Left renal pelvis (tissue), 4 donors: ENCODE measurements at regions not wholly inside any gene's neighbourhood (a gene's known extent, or its start where the extent isn't known, plus 50 kb on each side); places are given as distances from the start of the nearest gene placed in this dataset.
"Not testable (repeated sequence)": the region's sequence is repeated elsewhere in the genome, so short reads cannot be mapped to it uniquely, and the experiment has no call there.

ENCODE experiments used
- DNase-seq, 4 donors: peaks; one replicate each; pipeline ENCODE4 v3.0.0-alpha.2; 2013; ENCODE audit warnings: low read depth in 4 of 4, low spot score in 3 of 4

DNA sequence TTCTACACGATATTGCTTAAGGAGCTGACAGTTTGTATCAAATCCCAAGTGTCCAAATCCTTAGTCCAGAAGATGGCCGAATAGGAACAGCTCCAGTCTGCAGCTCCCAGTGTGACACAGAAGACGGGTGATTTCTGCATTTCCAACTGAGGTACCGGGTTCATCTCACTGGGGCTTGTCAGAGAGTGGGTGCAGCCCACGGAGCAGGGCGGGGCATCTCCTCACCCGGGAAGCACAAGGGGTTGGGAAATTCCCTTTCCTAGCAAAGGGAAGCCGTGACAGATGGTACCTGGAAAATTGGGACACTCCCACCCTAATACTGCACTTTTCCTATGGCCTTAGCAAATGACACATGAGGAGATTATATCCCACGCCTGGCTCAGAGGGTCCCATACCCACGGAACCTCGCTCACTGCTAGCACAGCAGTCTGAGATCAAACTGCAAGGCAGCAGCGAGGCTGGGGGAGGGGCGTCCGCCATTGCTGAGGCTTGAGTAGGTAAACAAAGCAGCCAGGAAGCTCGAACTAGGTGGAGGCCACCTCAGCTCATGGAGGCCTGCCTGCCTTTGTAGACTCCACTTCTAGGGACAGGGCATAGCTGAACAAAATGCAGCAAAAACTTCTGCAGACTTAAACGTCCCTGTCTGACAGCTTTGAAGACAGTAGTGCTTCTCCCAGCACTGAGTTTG is 162.3 kb upstream of the MAP2 start:
- not testable (repeated sequence) for DNase-seq

DNA sequence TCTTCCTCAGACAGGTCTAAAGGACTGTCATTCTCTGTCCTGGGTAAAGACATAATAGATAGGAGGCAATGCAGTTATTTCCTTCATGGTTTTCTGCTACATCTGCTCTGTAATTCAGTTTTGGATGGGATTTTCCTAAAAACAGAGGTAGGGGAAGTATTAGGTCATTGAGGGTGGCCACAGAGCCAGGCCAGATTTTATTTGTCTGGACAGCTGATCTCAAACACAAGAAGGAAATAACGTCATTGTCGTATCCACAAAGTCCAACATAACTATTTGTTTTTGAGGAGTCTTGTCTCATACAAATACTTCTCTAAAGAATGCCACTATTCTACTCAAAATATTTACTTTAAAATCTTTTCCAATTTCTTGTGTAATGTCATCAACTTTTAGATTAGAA is 154.8 kb upstream of the MAP2 start:
- DNase-seq, result no peak

DNA sequence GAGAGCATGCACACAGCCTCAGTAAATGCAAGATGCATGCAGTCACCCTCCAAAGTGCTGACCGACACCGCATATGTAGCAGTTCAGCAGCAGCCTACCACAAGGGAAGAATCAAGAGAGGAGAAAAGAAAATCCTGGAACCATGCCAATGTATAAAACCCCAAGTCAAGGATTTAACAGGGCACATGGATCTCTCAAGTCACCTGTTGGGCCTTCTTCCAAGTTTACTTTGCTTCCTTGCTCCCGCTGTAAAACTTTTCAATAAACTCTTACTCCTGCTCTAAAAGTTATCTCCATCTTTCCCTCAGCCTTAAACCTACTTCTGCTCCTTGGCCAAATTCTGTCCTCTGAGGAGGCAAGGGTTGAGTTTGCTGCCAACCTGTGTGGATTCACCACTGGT is 147.8 kb upstream of the MAP2 start:
- DNase-seq, result no peak

DNA sequence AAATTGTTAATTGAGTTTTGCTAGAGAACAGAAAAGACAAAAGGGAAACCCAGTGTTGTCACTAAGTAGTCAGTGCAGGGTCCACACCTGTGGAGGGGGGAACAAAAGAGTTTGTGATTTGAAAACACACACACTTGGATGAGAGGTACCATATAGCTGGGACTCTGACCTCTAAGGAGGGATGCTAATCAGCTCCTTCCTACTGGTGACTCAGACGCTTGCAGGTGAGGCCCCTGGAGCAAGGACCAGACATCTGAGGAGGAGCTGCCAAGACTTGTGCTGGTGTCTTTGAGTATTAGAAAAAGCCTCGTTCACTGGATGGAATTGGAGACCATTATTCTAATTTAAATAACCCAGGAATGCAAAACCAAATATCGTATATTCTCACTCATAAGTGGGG is 146.4 kb upstream of the MAP2 start:
- no peak for DNase-seq

DNA sequence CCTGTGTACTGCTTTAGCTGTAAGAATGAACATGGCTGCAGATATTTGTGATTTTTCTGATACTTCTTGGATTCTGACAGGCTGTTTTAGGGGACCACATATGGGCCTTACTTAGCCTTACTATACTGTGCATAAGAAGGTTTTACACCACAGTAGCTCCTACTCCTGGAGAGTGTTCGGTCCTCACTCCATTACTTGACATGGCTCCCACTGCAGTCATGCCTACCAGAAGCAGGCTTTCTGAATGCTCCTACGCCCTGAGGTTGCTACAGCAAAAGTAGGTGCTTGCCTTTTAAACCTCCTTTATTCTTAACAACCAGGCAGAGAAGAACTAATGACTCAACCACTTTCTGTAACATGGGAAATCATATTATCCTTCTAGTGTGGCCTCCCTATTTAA is 125.2 kb upstream of the MAP2 start:
- DNase-seq, result no peak

DNA sequence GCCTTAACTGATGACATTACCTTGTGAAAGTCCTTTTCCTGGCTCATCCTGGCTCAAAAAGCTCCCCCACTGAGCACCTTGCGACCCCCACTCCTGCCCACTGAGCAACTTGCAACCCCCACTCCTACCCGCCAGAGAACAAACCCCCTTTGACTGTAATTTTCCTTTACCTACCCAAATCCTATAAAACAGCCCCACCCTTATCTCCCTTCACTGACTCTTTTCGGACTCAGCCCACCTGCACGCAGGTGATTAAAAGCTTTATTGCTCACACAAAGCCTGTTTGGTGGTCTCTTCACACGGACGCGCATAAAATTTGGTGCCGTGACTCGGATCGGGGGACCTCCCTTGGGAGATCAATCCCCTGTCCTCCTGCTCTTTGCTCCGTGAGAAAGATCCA is 124.4 kb upstream of the MAP2 start:
- not testable (repeated sequence) for DNase-seq

DNA sequence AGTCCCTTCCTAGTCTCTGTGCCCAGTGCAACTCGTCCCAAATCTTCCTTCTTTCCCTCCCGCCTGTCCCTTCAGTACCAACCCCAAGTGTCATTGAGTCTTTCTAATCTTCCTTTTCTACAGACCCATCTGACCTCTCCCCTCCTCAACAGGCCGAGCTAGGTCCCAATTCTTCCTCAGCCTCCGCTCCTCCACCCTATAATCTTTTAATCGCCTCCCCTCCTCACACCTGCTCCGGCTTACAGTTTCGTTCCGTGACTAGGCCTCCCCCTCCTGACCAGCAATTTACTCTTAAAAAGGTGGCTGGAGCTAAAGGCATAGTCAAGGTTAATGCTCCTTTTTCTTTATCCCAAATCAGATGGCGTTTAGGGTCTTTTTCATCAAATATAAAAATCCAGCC is 123.1 kb upstream of the MAP2 start:
- not testable (repeated sequence) for DNase-seq

DNA sequence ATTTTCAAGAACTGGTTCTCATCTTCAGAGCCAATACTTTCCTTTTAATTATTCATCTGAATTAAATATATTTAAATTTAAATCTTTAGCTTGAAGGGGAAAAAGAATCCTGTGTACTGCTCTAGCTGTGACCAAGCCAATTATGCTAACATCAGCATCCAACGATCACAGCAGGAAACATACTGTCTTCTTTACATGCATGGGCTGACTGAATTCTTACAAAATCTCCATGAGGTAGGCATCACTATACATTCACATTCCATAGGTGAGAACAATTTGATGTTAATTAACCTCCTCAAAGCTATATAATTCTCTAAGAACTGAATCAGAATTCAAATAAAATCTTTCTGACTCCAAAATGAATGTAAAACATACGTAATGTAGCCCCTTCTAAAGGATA is 118.8 kb upstream of the MAP2 start:
- DNase-seq, result no peak

DNA sequence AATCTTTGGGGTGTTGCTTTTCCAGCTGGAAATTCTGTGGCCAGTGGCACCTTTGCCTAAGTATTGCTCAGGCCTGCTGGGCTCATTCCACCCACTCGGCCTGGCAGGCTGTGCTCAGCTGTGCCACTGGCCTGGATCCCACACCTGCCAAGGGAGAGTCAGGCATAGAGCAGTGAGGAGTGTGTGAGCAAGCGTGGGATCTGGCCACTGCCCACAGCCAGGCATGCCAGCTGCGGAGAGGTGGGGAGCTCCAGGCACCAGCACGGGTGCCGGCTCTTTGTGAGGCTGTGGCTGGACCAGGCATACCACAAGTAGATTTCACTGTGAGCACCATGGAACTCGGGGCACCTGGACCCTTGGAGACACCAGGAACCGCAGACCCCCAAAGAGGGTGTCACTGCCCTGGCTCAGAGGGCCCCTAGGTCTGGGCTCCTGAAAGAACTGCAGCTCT is 118.1 kb upstream of the MAP2 start:
- DNase-seq, result no peak

DNA sequence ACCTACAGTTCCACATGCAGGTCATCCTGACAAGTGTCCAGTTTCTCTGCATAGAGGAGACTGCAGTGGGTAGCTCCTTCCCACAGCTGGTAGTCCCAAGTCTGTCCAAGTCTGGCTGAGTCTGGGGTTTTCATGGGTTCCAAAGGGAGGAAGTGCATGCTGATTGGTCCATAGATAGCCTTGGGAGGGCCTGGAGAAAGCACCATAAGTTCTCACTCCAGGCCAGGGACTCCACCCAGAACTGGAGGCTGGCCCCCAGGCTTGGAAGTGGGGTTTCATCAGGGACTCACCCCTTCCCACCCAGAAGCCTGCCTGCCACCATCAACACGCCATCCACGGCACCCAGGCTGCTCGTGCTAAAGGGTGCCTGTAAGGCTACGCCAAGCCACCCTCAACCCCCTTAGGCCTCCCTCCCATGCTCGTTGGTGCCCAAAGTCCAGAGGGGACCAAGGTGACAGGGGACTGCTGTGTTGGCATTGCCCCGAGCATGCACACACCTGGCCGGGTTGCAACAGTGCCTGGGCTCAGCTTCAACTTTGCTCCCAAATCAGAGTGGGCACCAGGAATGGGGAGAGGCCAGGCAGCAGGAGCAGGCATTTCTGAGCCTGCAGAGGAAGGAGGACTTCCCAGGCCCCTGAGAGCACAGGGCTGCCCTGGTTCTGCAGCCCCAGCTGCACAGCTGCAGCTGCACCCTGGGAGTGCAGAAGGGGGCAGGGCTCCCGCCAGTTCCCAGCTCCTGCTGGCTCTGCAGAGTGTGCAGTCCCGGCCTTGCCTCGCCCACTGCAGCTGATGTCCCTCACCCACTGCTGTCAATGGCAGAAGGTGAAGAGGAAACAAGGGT is 116.5 kb upstream of the MAP2 start:
- no peak for DNase-seq

DNA sequence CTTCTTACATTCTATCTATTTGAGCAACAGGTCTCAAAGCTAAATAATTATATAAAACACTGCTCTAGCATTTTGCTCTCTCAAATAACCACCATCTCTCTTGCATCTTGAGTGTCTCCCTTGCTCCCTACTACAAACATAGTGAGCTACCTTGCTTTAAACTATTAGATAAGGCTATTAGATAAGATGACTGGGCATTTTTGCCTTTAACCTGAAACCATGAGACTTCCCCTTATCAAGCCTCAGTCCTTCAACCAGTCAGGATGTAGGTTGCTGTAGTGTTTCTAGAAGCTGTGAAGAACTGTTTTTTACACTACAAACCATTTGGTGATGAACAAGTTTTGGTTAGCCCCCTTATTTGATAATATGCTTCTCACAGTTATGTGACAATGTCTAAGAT is 115.4 kb upstream of the MAP2 start:
- DNase-seq, result no peak

DNA sequence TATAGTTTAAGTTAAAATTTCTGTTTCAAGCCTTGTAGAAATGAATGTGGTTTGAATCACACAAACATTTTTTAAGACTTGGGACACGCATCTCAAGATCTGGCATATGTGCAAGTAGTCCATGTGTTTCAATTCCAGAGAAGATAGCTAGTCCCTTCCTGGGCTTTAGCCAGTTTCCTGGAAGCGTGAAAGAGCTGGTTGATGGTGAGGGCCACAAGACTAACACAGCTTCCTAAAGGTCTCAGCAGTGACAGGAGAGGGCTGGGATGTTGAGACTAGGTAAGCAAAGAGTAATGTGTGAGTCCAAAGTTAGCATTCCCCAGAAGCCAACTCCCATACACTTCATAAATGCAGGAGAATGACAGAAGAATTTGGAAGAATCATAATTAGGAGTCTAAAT is 111.9 kb upstream of the MAP2 start:
- no peak for DNase-seq

DNA sequence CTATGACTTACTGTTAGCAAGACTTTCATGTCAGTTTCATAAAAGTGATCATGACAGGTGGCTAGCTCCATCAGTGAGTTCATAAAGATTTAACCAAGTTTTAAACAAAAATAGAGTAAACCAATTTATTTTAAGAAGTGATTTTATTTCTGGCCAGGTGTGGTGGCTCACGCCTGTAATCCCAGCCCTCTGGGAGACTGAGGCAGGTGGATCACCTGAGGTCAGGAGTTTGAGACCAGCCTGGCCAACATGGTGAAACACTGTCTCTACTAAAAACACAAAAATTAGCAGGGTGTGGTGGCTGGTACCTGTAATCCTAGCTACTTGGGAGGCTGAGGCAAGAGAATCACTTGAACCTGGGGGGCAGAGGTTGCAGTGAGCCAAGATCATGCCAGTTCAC is 111.4 kb upstream of the MAP2 start:
- not testable (repeated sequence) for DNase-seq

DNA sequence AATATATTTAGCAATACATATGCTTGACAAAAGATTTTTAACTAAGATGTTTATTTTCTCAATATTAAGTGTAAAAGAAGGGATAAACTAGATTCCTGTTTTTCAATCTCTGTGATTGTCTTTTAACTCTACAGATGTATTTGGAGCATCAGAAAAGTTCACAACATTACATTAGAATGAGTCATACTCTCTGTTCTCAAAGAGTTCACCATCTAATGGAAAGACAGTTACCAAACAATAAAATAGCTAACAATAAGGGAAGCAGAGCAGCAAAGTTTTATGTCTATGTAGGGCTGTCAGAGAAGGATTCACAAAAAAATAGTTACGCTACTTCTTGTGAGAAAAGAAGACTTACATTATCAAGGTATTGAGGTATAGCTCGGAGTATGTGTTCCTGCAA is 109.2 kb upstream of the MAP2 start:
- no peak for DNase-seq

DNA sequence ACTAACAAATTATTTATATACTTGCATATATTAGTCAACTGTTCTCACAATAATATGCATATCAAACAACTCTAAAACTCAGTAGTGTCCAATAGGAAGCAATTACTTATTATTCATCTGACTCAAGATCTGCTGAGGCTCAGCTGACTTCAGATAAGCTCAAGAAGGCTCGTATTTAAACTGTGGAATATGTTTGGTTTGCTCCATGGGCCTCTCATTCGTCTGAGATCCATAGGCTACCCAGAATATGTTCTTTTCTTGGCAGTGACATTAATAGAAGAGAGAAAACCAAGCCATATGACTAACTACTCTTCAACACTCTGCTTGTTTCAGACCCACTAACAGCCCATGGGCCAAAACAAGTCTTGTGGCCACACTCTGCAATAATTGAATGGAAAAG is 107.7 kb upstream of the MAP2 start:
- DNase-seq, result no peak

DNA sequence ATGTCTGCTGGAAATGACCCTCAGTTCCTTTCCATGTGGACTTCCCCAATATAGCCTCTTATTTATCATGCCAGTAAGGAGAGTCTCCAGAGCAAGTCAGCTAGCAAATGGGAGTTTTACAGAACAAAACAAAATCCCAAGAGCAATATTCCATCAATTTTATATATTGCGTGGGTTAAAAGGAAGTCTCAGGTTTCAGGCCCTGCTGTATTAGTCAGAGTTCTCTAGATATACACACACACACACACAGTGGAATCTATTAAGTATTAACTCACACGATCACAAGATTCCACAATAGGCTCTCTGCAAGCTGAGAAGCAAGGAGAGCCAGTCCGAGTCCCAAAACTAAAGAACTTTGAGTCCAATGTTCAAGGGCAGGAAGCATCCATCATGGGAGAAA is 102.8 kb upstream of the MAP2 start:
- DNase-seq, result no peak

DNA sequence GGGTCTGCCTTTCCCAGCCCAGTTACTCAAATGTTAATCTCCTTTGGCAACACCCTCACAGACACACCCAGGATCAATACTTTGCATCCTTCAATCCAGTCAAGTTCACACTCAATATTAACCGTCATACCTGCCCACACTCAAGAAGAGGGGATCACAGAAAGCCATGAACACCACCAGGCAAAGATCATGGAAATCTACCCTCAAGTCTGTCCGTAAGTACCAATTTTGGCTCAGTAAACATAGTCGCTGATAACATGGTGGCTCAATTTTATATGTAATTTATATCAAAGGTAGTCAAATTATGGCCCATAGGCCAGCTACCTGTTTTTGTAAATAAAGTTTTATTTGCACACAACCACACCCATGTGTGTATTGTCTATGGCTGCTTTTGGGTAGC is 102.3 kb upstream of the MAP2 start:
- no peak for DNase-seq

DNA sequence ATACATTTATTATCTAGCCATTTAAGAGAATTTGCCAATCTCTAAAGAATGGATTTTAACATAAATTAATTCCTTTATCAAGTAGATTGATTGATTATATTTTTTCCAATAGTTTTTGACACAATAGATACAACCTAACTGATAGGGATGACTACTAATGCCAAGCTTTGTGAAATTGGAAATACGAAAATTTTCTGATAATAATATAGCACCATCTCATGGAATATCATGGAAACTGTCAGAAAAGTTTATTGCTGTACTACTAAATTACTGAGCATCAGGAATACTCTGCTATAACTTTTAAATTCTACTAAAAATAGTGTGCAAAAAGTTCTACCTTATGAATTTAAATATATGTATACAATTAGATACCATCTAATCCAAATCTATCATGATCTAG is 101.8 kb upstream of the MAP2 start:
- no peak for DNase-seq

DNA sequence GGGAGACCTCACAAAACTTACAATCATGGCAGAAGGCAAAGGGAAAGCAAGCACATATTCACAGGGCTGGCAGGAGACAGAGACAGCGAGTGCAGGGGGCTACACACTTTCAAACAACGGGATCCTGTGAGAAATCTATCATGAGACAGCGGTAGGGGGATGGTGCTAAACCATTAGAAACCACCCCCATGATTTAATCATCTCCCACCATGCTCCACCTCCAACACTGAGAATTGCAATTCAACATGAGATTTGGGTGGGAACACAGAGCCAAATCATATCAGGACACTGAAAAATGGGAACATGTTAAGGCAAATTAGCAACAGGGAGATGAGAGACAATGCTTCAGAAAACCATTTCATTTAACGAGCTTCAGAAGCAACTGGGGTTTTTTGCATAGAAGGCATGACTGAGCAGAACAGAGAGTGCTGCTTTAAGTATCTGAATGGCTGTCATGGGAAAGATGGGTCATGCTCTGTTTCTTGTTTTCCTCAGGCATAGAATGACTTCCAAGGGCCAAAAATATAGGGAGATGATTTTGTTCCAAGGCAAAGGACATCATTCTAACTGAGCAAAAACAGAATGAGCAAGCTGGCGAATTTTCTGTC is 100.8 kb upstream of the MAP2 start:
- no peak for DNase-seq

DNA sequence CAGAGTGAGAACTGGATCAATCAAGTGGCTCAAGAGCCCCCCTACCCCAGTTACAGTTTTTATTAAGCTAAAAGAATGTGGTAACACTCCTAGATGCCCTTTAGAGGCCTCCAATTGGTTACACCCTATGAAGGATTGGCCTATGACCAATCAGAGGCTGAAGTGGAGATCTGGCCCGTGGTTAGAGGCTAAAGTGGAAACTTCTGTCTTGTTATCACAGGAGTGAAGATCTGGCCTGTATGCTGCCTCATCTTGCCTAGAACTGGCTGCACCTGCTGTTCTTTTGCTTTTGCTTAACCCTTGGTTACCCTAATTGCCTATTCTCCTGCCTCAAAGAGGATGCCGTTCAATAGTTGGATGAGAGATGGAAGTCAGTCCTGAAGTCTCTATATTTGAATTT is 100.1 kb upstream of the MAP2 start:
- no peak for DNase-seq

DNA sequence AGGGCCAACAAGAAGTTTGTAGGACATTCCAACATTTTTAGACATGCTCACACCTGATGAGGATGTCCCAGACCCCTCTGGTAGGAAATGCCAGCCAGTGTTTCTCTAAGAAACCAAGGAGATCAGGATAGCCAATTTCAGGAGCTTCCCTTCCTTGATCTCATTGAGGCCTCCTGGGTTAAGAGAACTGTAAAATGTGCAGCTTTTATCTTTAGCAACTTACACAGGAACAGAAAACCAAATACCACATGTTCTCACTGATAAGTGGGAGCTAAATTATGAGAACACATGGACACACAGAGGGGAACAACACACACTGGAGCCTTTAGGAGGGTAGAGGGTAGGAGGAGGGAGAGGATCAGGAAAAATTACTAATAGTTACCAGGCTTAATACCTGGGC is 99.6 kb upstream of the MAP2 start:
- DNase-seq, result no peak

DNA sequence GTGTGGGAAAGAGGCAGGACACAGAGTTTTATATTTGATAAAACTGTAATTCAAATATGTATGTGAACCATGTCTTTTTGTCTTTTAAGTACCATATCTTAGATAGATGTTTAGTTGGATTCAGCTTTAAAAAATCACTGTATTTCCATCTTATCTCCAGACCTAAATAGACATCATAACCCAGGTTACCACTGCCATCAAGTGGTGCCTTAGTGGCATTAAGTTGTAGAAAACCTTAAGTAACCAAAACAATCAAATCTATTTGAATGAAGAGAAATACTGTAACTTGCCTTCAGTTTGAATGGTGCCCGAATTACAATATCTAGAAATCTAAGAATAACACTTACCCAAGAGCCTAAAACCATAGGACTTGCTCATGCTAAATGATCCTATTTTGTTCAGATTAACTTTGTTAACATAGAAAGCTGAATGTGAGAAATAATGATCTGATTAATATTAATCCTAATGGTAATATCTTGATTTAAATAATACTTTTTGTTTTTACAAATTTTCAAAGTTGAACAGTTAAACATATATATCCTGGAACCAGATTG is 92.5 kb upstream of the MAP2 start:
- DNase-seq, result peak in 2 of 4 donors; percentile 3 to 14
